OCI-LY3 (cell line): ENCODE measurements at regions not wholly inside any gene's neighbourhood (a gene's known extent, or its start where the extent isn't known, plus 50 kb on each side); places are given as distances from the start of the nearest gene placed in this dataset.

Experiments used
- EZH2phosphoT487 ChIP-seq: fragments of 200-600 bp; shearing (Covaris generic); IDR thresholded peaks from 2 replicates; pipeline ENCODE4 v1.6.1; 2018; ENCODE audit warnings: antibody characterized with exemption, mixed run types, low read depth
- TF ChIP-seq, protein P1 (sequence below): fragments of 200-600, 300-600 bp; sonication (generic); IDR thresholded peaks from 2 replicates; pipeline ENCODE4 v1.5.1; 2014; ENCODE audit warnings: antibody characterized with exemption, low read length, low read depth

- TF ChIP-seq, protein P1, sequence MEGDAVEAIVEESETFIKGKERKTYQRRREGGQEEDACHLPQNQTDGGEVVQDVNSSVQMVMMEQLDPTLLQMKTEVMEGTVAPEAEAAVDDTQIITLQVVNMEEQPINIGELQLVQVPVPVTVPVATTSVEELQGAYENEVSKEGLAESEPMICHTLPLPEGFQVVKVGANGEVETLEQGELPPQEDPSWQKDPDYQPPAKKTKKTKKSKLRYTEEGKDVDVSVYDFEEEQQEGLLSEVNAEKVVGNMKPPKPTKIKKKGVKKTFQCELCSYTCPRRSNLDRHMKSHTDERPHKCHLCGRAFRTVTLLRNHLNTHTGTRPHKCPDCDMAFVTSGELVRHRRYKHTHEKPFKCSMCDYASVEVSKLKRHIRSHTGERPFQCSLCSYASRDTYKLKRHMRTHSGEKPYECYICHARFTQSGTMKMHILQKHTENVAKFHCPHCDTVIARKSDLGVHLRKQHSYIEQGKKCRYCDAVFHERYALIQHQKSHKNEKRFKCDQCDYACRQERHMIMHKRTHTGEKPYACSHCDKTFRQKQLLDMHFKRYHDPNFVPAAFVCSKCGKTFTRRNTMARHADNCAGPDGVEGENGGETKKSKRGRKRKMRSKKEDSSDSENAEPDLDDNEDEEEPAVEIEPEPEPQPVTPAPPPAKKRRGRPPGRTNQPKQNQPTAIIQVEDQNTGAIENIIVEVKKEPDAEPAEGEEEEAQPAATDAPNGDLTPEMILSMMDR: no peak
- TF ChIP-seq EZH2phosphoT487: no peak
Observed at GRCh38 chr5:136586196-136586595, 220.9 kb upstream of the TRPC7 start.
